ENCODE measurements at regions not wholly inside any gene's neighbourhood (a gene's known extent, or its start where the extent isn't known, plus 50 kb on each side); places are given as distances from the start of the nearest gene placed in this dataset.
"Not testable (repeated sequence)": the region's sequence is repeated elsewhere in the genome, so short reads cannot be mapped to it uniquely, and the experiment has no call there.

DNA sequence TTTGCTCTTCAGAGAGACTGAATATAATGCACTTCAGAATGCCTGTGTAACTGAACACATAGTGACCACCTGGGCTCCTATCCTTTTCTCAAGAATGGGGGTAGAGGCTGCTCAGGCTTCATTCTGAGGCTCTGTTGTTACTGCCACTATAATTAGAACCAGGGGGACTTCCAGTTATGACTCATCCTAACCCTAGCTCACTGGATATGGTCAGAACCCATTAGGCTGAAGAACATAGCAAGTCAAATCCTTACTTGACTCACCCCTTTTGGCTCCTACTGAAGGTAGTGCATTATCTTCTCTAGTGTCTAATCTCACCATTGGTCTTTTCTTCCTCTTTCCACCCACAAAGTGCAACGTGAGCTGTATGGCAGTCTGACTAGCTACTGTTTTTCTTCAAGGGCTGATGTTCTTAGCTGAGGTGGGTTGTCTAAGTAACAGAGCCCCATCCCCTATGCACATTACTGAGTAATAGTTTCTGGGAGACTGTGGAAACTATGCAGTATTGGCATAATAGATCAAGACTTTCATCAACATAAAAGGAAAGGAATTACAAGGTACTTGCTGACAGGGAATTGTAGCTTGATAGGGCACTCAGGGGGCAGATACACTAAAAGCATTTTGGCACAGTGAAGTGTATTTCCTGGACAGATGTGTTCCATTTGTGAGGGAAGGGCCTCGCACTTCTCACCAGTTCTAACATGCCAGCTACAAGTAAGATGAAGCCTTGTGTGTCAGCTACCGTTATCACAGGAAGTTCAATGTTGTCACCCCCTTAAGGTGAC lies 431.0 kb upstream of the MEF2C start:
- peak; percentile 4 for DNase-seq

DNA sequence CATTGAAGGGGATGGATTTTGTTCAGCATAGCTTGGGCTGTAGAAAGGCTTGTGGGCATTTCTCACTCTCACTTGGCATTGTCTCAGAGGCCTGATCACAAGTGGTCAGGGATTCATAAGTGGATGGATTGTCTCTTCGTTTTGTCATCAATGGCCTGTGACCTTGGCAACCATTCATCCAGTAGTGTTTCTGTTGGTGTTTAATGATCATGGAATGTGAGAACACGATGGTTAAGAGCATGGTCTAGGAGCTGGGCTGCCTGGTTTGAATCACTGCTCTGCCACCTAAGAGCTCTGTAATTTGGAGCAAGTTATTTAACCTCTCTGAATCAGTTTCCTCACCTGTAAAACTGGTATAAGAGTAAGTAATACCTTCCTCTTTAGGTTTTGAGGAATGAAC lies 430.1 kb upstream of the MEF2C start:
- no peak for DNase-seq

DNA sequence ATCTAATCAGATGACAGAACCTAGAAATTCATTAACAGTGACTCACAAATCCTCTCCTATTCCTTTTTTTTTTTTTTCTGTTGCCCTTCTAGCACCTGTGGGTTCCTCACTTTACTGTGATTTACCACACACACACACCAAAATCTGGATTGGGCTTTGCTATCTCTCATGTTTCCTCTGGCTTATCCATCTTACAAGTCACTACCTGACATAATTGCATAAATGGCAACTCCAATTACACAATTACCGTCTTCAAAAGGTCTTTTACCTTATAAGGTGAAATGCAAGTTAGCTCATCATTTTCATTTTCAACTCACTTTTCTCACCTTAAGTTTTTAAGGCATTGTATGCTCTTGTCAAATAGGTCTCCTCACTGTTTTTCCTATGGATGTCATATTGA lies 426.3 kb upstream of the MEF2C start:
- no peak for DNase-seq

- no peak for DNase-seq
Observed at GRCh38 chr5:89308606-89309040, 425.6 kb upstream of the MEF2C start.

GRCh38 chr5:89307972-89308371 lies 425.0 kb upstream of the MEF2C start:
- no peak for DNase-seq

GRCh38 chr5:89307141-89307540 lies 424.2 kb upstream of the MEF2C start:
- DNase-seq: not testable (repeated sequence)

GRCh38 chr5:89303033-89303480 lies 420.1 kb upstream of the MEF2C start:
- DNase-seq: no peak

DNA sequence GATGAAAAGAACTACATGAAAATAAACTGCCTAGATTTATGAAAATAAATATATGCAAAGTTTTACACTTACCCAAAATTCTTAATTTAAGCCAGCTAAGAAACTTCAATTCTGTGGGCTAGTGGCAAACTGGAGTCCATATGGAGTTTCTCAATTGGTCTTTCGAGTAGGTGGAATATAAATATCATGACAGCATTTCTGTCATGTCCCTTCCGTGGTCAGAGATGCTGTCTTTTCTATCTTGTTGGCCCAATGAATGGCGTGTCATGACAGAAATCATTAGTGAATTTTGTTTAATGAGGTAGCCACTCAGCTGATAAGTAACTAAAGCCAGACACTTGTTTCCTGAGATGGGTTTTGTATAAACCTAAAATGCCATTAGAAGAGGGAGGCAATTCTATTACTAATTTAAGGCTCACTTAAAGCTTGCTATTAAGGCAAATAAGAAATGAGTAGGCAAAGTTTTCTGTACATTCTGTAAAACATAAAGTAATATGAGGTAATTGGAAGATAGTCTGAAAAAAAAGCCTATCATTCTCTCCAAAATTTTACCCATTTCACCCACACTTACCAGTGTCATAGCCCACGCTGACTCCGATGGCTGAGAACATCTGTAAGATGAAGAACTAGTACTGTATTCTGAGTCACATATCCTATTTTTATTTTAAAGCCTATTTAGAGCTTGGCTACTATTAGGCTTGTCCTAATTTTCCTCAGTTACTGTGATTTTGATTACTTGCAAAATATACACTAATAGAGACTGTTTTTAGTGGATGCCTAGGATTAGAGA lies 419.3 kb upstream of the MEF2C start:
- no peak for DNase-seq

DNA sequence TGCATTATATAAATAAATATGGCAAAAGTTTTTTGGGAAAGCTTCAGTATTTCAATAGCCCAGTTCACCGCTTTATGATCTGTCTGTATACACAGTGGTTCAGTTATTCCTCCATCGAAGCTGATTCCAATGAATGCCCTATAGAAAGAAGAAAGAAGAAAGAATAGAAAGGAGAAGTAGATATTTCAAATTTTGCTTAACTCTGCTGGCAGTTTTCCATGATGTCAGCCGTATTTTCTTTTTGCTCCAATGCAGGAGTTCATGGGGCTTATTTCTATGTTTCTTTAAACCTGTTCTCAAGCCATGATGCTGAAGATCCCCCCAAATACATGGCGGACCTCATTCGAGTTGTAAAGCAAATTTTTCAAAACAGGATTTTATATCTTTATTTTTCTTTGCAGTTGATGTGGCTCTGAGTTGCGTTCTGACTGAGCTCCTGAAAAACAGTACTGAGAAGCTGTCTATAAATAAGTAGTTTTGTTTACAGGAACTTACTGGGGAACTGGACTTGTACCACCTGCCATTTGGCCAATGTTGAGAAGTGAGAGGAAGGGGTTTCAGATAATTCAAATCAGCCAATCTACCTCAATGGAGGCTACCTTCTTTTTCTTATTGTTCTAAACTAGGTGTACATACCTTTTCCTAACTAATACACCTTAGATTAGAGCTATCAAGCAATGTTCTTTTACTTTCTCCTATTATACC lies 418.5 kb upstream of the MEF2C start:
- DNase-seq: no peak

GRCh38 chr5:89300426-89300970 lies 417.5 kb upstream of the MEF2C start:
- no peak for DNase-seq

DNA sequence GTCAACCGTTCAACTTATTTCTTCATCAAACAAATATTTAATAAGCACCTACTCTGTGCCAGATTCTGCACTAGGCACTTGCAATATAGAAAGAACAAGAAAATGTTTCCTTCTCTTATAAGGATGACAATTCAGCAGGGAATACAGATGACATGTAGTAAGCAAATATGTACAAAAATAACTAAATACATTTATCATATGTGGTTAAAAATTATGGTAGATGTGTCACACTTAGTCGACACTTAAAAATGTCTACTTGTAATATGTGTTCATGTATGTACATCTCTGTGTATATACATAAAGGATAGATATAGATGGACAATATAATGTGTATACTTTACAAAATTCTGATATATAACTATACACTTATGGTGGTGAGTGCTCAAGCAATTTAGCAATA lies 417.0 kb upstream of the MEF2C start:
- no peak for DNase-seq

GRCh38 chr5:89297066-89297465 lies 414.1 kb upstream of the MEF2C start:
- no peak for DNase-seq

GRCh38 chr5:89293810-89294209 lies 410.8 kb upstream of the MEF2C start:
- no peak for DNase-seq

DNA sequence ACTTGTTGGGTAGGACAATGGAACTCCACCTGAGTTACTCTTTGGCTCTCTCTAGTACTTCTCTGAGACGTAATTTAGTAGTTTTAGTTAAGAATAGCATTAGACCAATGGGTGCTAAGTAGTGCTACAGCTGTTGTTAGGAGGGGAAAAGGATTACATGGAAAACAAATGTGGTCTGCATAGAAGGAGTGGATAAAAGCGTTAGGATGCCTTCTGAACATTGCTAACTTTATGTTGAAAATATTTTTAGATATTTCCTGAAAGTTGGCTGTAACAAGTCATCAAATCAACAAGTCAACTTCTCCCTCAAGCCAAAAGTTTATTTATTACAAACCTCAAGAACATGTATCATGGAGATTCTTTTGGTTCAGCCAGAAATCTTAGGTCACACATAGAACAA lies 409.5 kb upstream of the MEF2C start:
- DNase-seq: no peak

- DNase-seq: no peak
Observed at GRCh38 chr5:89289604-89290003, 406.6 kb upstream of the MEF2C start.

DNA sequence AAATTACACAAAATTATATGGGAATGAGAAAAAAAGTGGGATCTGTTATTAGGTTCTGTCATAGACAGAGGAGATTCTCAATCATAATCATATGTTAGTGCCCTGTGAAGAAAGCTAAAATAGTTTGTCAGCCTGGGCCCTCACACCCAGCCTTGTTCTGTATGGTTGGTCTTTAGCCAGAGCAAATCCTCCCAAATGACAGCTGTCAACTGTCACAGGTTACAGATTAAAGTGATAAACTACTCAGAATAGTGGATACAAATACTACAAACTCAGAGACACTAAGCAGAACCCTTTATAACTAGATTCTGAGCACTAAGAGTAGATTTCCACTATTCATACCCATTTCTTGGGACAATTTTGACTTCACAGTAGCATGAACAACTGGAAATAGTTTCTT lies 405.0 kb upstream of the MEF2C start:
- DNase-seq: no peak

- no peak for DNase-seq
Observed at GRCh38 chr5:89286320-89286719, 403.3 kb upstream of the MEF2C start.

- DNase-seq: no peak
Observed at GRCh38 chr5:89283728-89284493, 400.9 kb upstream of the MEF2C start.

- DNase-seq: no peak
Observed at GRCh38 chr5:89282554-89283510, 399.8 kb upstream of the MEF2C start.

- no peak for DNase-seq
Observed at GRCh38 chr5:89281766-89282553, 399.0 kb upstream of the MEF2C start.

Measured in stimulated activated CD4-positive, alpha-beta T cell treated with anti-CD3 and anti-CD28 coated beads, Interleukin-15, amount 100 ng/mL, for 24 hours (primary cell).